ENCODE measurements at regions not wholly inside any gene's neighbourhood (a gene's known extent, or its start where the extent isn't known, plus 50 kb on each side); places are given as distances from the start of the nearest gene placed in this dataset.

GRCh38 chr9:134560206-134560605, 81.4 kb upstream of the COL5A1 start:
- TF ChIP-seq GATA2 (IDR thresholded peaks at IDR 0.05; ENCODE audit: low read depth, low read length) (no peak), GATA3 (IDR thresholded peaks at IDR 0.05; ENCODE audit: low read depth, low read length) (no peak)

All from SH-SY5Y (cell line).